Calu3 (cell line): ENCODE measurements at regions not wholly inside any gene's neighbourhood (a gene's known extent, or its start where the extent isn't known, plus 50 kb on each side); places are given as distances from the start of the nearest gene placed in this dataset.

Experiments used
- BruUV-seq: library from RNA; stranded (reverse); fragments of 400-500 nt; replicated peaks from 2 replicates; lab custom pipeline; 2021; lab: Mats Ljungman, UMichigan
- CTCF ChIA-PET: fragments of 300-600 bp; sonication (Branson Sonifier 250); formaldehyde crosslinking; loops from one replicate; lab custom pipeline; 2022; ENCODE audit warnings: antibody characterized with exemption; lab: Charles Lee
- DNase-seq: peaks from one replicate; pipeline ENCODE4 v3.0.0; 2022
- H3K27ac Mint-ChIP-seq: one replicate; pipeline ENCODE4 v1.8.0; 2022; ENCODE audit warnings: mixed read lengths; ENCODE audit not compliant: unreplicated experiment
- H3K27me3 Mint-ChIP-seq: one replicate; pipeline ENCODE4 v1.8.0; 2022; ENCODE audit warnings: mixed read lengths; ENCODE audit not compliant: unreplicated experiment
- H3K36me3 Mint-ChIP-seq: one replicate; pipeline ENCODE4 v1.8.0; 2022; ENCODE audit warnings: mild to moderate bottlenecking, moderate library complexity, mixed read lengths; ENCODE audit not compliant: insufficient read depth, unreplicated experiment
- H3K4me1 Mint-ChIP-seq: one replicate; pipeline ENCODE4 v1.8.0; 2022; ENCODE audit warnings: mild to moderate bottlenecking, low read depth, mixed read lengths; ENCODE audit not compliant: unreplicated experiment
- H3K4me3 Mint-ChIP-seq: one replicate; pipeline ENCODE4 v1.8.0; 2022; ENCODE audit warnings: mild to moderate bottlenecking, low read depth, moderate library complexity, mixed read lengths; ENCODE audit not compliant: unreplicated experiment
- H3K9me3 Mint-ChIP-seq: one replicate; pipeline ENCODE4 v1.8.0; 2022; ENCODE audit warnings: low read depth, mixed read lengths; ENCODE audit not compliant: unreplicated experiment
- CTCF ChIP-seq: fragments of 200-600 bp; IDR thresholded peaks from one replicate; pipeline ENCODE4 v1.8.0; 2022; ENCODE audit warnings: antibody characterized with exemption; ENCODE audit not compliant: unreplicated experiment
- intact Hi-C: fragments of 100-400 bp; cut with micrococcal nuclease; formaldehyde crosslinking; loops from one replicate; pipeline ENCODE4 v1.10.0; 2022; ENCODE audit not compliant: unreplicated experiment

- no peak for TF ChIP-seq CTCF
- Mint-ChIP-seq H3K27ac (no peak overlapping the region), H3K27me3 (no peaks in the 10 kb centered on the region), H3K4me3 (no peak overlapping the region), H3K9me3 (peaks cover 3% of the 10 kb centered on the region), H3K36me3 (peaks cover 4% of the 10 kb centered on the region), H3K4me1 (no peaks in the 10 kb centered on the region)
- intact Hi-C loops = no loop called here
- no TSS peak for BruUV-seq
- CTCF ChIA-PET = no interaction called here
- no peak for DNase-seq
Observed at GRCh38 chr2:167675906-167676305, 571.5 kb downstream of the STK39 start.

GRCh38 chr2:167670588-167670987 is 576.8 kb downstream of the STK39 start:
- no TSS peak for BruUV-seq
- H3K4me3 Mint-ChIP-seq = no peak overlapping the region
- TF ChIP-seq CTCF = no peak
- no peak overlapping the region for H3K27ac Mint-ChIP-seq
- intact Hi-C loops = no loop called here
- peaks cover 19% of the 10 kb centered on the region for H3K9me3 Mint-ChIP-seq
- DNase-seq = no peak
- no peaks in the 10 kb centered on the region for H3K4me1 Mint-ChIP-seq
- no peaks in the 10 kb centered on the region for H3K27me3 Mint-ChIP-seq
- H3K36me3 Mint-ChIP-seq = peaks cover 4% of the 10 kb centered on the region
- CTCF ChIA-PET = no interaction called here

GRCh38 chr2:167653131-167653530 is 594.3 kb downstream of the STK39 start:
- intact Hi-C loops = no loop called here
- H3K36me3 Mint-ChIP-seq = no peaks in the 10 kb centered on the region
- CTCF ChIA-PET = no interaction called here
- H3K4me3 Mint-ChIP-seq = no peak overlapping the region
- BruUV-seq = no TSS peak
- H3K27me3 Mint-ChIP-seq = no peaks in the 10 kb centered on the region
- no peak for DNase-seq
- no peak overlapping the region for H3K27ac Mint-ChIP-seq
- H3K4me1 Mint-ChIP-seq = peaks cover 22% of the 10 kb centered on the region
- TF ChIP-seq CTCF = no peak
- H3K9me3 Mint-ChIP-seq = no peaks in the 10 kb centered on the region

GRCh38 chr2:167652401-167652800 is 595.0 kb downstream of the STK39 start:
- intact Hi-C loops = no loop called here
- Mint-ChIP-seq H3K9me3 (no peaks in the 10 kb centered on the region), H3K27me3 (no peaks in the 10 kb centered on the region), H3K27ac (peak overlapping the region; percentile 64), H3K36me3 (no peaks in the 10 kb centered on the region), H3K4me1 (peaks cover 22% of the 10 kb centered on the region), H3K4me3 (no peak overlapping the region)
- no peak for TF ChIP-seq CTCF
- CTCF ChIA-PET = interaction anchor here (0.8 kb wide), 1 partner anchor 22 kb away, joined by 3 read pairs; no protein-coding TSS in a partner anchor
- no TSS peak for BruUV-seq
- no peak for DNase-seq
